K562 (cell line): ENCODE measurements at regions not wholly inside any gene's neighbourhood (a gene's known extent, or its start where the extent isn't known, plus 50 kb on each side); places are given as distances from the start of the nearest gene placed in this dataset.

Experiments used
- ATAC-seq: fragments of 200-7000 bp; cut with Tn5 transposase; 3 replicates; pipeline ENCODE4 v1.9.1; 2020; ENCODE audit warnings: moderate library complexity
- BruUV-seq: library from RNA; stranded (reverse); fragments of 400-500 nt; replicated peaks from 2 replicates; lab custom pipeline; 2021; lab: Mats Ljungman, UMichigan
- CTCF ChIA-PET: fragments of 300-600 bp; formaldehyde crosslinking; extraction: SDS; loops from one replicate; lab custom pipeline; 2021; ENCODE audit warnings: low intra/inter-chr PET ratio; lab: Yijun Ruan, JAX
- POLR2A ChIA-PET: fragments of 300-600, 350-650 bp; sonication (Branson Sonifier 250); formaldehyde crosslinking; extraction: SDS; loops from one replicate; lab custom pipeline; 2021; ENCODE audit warnings: antibody characterized with exemption, inconsistent platforms; lab: Yijun Ruan, JAX
- DNase-seq, 4 experiments: peaks; one replicate each; pipeline versions ENCODE4 v3.0.0 to v3.0.0-alpha.2; 2011 to 2018; ENCODE audit warnings: low spot score in 3 of 4, mixed read lengths in 3 of 4; ENCODE audit errors: extremely low read depth in 1 of 4
- FAIRE-seq: peaks from 2 replicates; lab custom pipeline; 2011; peaks lifted over from hg19 to GRCh38; lab: Jason Lieb, UNC
- H2AFZ ChIP-seq: 2 replicates; pipeline ENCODE4 v1.6.0; 2011; ENCODE audit warnings: low read depth, low read length, control low read depth, inconsistent platforms
- H3K27ac ChIP-seq: fragments of 200-600 bp; 3 replicates; pipeline ENCODE4 v1.8.0; 2011; ENCODE audit warnings: low read depth, mild to moderate bottlenecking, control low read depth, inconsistent platforms, low read length, moderate library complexity, mixed read lengths; ENCODE audit errors: extremely low read depth
- H3K27me3 ChIP-seq, 2 experiments: fragments of 300-600 bp in 1 of 2; 2 replicates in 1 of 2; 3 replicates in 1 of 2; pipeline versions ENCODE4 v1.6.0 to v1.8.0; 2011; ENCODE audit warnings: inconsistent platforms in 2 of 2, low read length in 2 of 2, mild to moderate bottlenecking in 1 of 2, mixed read lengths in 1 of 2, moderate library complexity in 1 of 2; ENCODE audit not compliant: control insufficient read depth in 2 of 2, insufficient read depth in 2 of 2
- H3K36me3 ChIP-seq: fragments of 300-600 bp; 3 replicates; pipeline ENCODE4 v1.8.0; 2011; ENCODE audit warnings: mild to moderate bottlenecking, low read length, inconsistent platforms; ENCODE audit not compliant: control insufficient read depth, insufficient read depth
- H3K4me1 ChIP-seq, 2 experiments: fragments of 200-600 bp in 1 of 2; replicated peaks in 1 of 2; 2 replicates in 1 of 2; 3 replicates in 1 of 2; pipeline versions ENCODE4 v1.5.1 to v1.8.0; 2011; ENCODE audit warnings: inconsistent platforms in 2 of 2, low read length in 2 of 2, mild to moderate bottlenecking in 1 of 2, mixed read lengths in 1 of 2, moderate library complexity in 1 of 2; ENCODE audit not compliant: control insufficient read depth in 2 of 2, insufficient read depth in 2 of 2
- H3K4me2 ChIP-seq: 2 replicates; pipeline ENCODE4 v1.6.1; 2011; ENCODE audit warnings: low read length, control low read depth, inconsistent platforms, mixed read lengths; ENCODE audit not compliant: insufficient read depth
- H3K4me3 ChIP-seq: fragments of 200-600 bp; sonication (generic), shearing (Covaris generic); 2 replicates; pipeline ENCODE4 v1.5.1; 2016; ENCODE audit warnings: control low read depth, inconsistent platforms
- H3K79me2 ChIP-seq: fragments of 200-600 bp; 3 replicates; pipeline ENCODE4 v1.8.0; 2011; ENCODE audit warnings: low read length, inconsistent platforms; ENCODE audit not compliant: control insufficient read depth, insufficient read depth
- H3K9ac ChIP-seq, 2 experiments: 2 replicates each; pipeline versions ENCODE4 v1.6.0 to v1.6.1; 2011; ENCODE audit warnings: low read depth in 2 of 2, low read length in 2 of 2, control low read depth in 1 of 2, inconsistent platforms in 1 of 2, mild to moderate bottlenecking in 1 of 2, mixed read lengths in 1 of 2; ENCODE audit not compliant: insufficient read depth in 1 of 2
- H3K9me1 ChIP-seq: one replicate; pipeline ENCODE4 v1.6.0; 2011; ENCODE audit warnings: inconsistent platforms, mild to moderate bottlenecking, low read length, moderate library complexity; ENCODE audit not compliant: control insufficient read depth, insufficient read depth
- H3K9me3 ChIP-seq: replicated peaks from 2 replicates; pipeline ENCODE4 v1.5.1; 2011; ENCODE audit warnings: low read depth, low read length, inconsistent platforms; ENCODE audit not compliant: control insufficient read depth, insufficient read depth
- H4K20me1 ChIP-seq: replicated peaks from 2 replicates; pipeline ENCODE4 v1.6.1; 2011; ENCODE audit warnings: low read length, inconsistent platforms, mixed read lengths; ENCODE audit not compliant: control insufficient read depth, insufficient read depth
- CBX2 ChIP-seq: fragments of 200-600 bp; sonication (generic); IDR thresholded peaks from one replicate; pipeline ENCODE4 v1.6.1; 2012; ENCODE audit warnings: mild to moderate bottlenecking, low read length, inconsistent platforms; ENCODE audit not compliant: insufficient read depth, poor library complexity, severe bottlenecking
- EZH2 ChIP-seq: IDR thresholded peaks from 2 replicates; pipeline ENCODE4 v1.6.1; 2012; ENCODE audit warnings: low read depth, mild to moderate bottlenecking, inconsistent platforms, low read length, borderline replicate concordance
- HMG20A ChIP-seq: fragments of 450-650 bp; formaldehyde crosslinking; conservative IDR thresholded peaks from 2 replicates; pipeline ENCODE4 v1.4.0; 2020; ENCODE audit warnings: mild to moderate bottlenecking, mixed read lengths
- MAFK ChIP-seq: IDR thresholded peaks from 2 replicates; pipeline ENCODE4 v1.6.1; 2011; ENCODE audit warnings: low read length, improper control_type of control experiment
- PTTG1 ChIP-seq: fragments of 450-650 bp; IDR thresholded peaks from 2 replicates; pipeline ENCODE4 v1.6.1; 2016; ENCODE audit warnings: low read depth, mild to moderate bottlenecking, missing genetic modification characterization, missing compliant biosample characterization
- RAD51 ChIP-seq: fragments of 450-650 bp; IDR thresholded peaks from 2 replicates; pipeline ENCODE4 v1.7.1; 2016; ENCODE audit warnings: low read depth, mild to moderate bottlenecking, borderline replicate concordance
- SREBF1 ChIP-seq: fragments of 150-350 bp; IDR thresholded peaks from 2 replicates; pipeline ENCODE4 v1.6.1; 2014; ENCODE audit warnings: antibody characterized with exemption, low read depth, low read length, borderline replicate concordance
- ZBTB1 ChIP-seq: sonication (generic); formaldehyde crosslinking; IDR thresholded peaks from 2 replicates; pipeline ENCODE4 v1.8.1; 2023; ENCODE audit warnings: missing genetic modification reagents, low read depth, mild to moderate bottlenecking, borderline replicate concordance
- ZBTB17 ChIP-seq: fragments of 450-650 bp; formaldehyde crosslinking; IDR thresholded peaks from 2 replicates; pipeline ENCODE4 v1.4.0; 2020; ENCODE audit warnings: mild to moderate bottlenecking
- WGBS: fragments of 100-300 bp; shearing (Covaris generic); methylation state at CpG from one replicate; pipeline ENCODE4 v1.1.6; 2016; ENCODE audit warnings: low coverage, mixed read lengths; ENCODE audit not compliant: insufficient coverage; ENCODE audit errors: missing lambda C conversion rate; 5-methylcytosine and 5-hydroxymethylcytosine counted together
- in situ Hi-C: fragments of 300-500 bp; cut with MboI; formaldehyde crosslinking; loops from 4 replicates; pipeline ENCODE4 v1.15.0; 2018; ENCODE audit warnings: inconsistent platforms, mixed read lengths
- intact Hi-C: fragments of 100-400 bp; cut with micrococcal nuclease; formaldehyde crosslinking; loops from 2 replicates; pipeline ENCODE4 v1.14.2; 2022
- TF ChIP-seq, protein P1 (sequence below): fragments of 450-650 bp; formaldehyde crosslinking; IDR thresholded peaks from 2 replicates; pipeline ENCODE4 v1.4.0; 2020; ENCODE audit warnings: mild to moderate bottlenecking, mixed read lengths
- TF ChIP-seq, protein P2 (sequence below): IDR thresholded peaks from 2 replicates; pipeline ENCODE4 v1.6.1; 2014; ENCODE audit warnings: antibody characterized with exemption

DNA sequence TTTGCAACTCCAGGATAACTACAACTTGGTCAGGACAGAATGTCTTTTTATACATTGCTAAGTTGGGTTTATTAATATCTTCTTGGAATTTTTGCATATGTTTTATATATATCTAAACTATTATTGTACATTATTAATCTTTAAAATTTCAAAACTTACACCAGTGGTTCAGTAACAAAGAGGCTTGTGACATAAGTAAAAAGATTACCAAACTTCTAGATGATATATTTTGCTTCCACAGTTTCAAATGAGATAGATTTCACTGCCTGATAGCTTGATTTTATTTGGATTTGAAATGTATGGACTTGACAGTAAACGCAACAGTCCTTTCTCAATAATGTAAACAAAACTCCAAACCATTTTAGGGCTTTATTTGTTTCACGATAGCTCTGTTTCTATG lies 701.2 kb upstream of the IGFBP3 start:
- no TSS peak for BruUV-seq
- intact Hi-C loops: no loop called here

More for the DNA sequence above, 701.2 kb upstream of the IGFBP3 start:
- 0% methylated on average over 2 of the region's 2 CpGs for WGBS
- H3K79me2 ChIP-seq: no peaks in the 10 kb centered on the region
- in situ Hi-C loops: no loop called here
- H3K9me3 ChIP-seq: 0 out of 2 replicates have a peak, but pooled peaks cover 2% of the 10 kb centered on the region
- DNase-seq (no peak), FAIRE-seq (no peak)
- H3K9me1 ChIP-seq: no peaks in the 10 kb centered on the region
- H2AFZ ChIP-seq: no peak overlapping the region
- ChIA-PET POLR2A (no interaction called here), CTCF (no interaction called here)
- no peak overlapping the region for H3K9ac ChIP-seq
- no peak overlapping the region for H3K27ac ChIP-seq
- TF ChIP-seq HMG20A (CRISPR knock-in tag) (no peak), ZBTB1 (CRISPR knock-in tag) (no peak), CBX2 (no peak), ZBTB17 (CRISPR knock-in tag) (no peak), PTTG1 (tag) (no peak), MAFK (no peak), EZH2 (no peak), SREBF1 (no peak), RAD51 (no peak)
- TF ChIP-seq, protein P1, sequence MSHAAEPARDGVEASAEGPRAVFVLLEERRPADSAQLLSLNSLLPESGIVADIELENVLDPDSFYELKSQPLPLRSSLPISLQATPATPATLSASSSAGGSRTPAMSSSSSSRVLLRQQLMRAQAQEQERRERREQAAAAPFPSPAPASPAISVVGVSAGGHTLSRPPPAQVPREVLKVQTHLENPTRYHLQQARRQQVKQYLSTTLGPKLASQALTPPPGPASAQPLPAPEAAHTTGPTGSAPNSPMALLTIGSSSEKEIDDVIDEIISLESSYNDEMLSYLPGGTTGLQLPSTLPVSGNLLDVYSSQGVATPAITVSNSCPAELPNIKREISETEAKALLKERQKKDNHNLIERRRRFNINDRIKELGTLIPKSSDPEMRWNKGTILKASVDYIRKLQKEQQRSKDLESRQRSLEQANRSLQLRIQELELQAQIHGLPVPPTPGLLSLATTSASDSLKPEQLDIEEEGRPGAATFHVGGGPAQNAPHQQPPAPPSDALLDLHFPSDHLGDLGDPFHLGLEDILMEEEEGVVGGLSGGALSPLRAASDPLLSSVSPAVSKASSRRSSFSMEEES (CRISPR knock-in tag): no peak
- TF ChIP-seq, protein P2, sequence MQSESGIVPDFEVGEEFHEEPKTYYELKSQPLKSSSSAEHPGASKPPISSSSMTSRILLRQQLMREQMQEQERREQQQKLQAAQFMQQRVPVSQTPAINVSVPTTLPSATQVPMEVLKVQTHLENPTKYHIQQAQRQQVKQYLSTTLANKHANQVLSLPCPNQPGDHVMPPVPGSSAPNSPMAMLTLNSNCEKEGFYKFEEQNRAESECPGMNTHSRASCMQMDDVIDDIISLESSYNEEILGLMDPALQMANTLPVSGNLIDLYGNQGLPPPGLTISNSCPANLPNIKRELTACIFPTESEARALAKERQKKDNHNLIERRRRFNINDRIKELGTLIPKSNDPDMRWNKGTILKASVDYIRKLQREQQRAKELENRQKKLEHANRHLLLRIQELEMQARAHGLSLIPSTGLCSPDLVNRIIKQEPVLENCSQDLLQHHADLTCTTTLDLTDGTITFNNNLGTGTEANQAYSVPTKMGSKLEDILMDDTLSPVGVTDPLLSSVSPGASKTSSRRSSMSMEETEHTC: no peak
- TF ChIP-seq, all 486 proteins: peak for 0
- no peak for ATAC-seq
- Histone ChIP-seq H4K20me1 (no peaks in the 10 kb centered on the region), H3K27me3 (no peaks in the 10 kb centered on the region), H3K4me3 (no peak overlapping the region), H3K4me2 (no peak overlapping the region), H3K36me3 (no peaks in the 10 kb centered on the region), H3K4me1 (no peaks in the 10 kb centered on the region)
